ENCODE measurements at regions not wholly inside any gene's neighbourhood (a gene's known extent, or its start where the extent isn't known, plus 50 kb on each side); places are given as distances from the start of the nearest gene placed in this dataset.
"Not testable (repeated sequence)": the region's sequence is repeated elsewhere in the genome, so short reads cannot be mapped to it uniquely, and the experiment has no call there.

GRCh38 chr20:47950124-47950912, 165.0 kb upstream of the SULF2 start:
- no peak for DNase-seq

GRCh38 chr20:47949230-47949629, 163.9 kb upstream of the SULF2 start:
- no peak for DNase-seq

GRCh38 chr20:47944682-47945081, 159.4 kb upstream of the SULF2 start:
- no peak for DNase-seq

GRCh38 chr20:47941869-47942268, 156.6 kb upstream of the SULF2 start:
- no peak for DNase-seq

GRCh38 chr20:47940101-47940813, 155.0 kb upstream of the SULF2 start:
- no peak for DNase-seq

GRCh38 chr20:47936612-47937011, 151.3 kb upstream of the SULF2 start:
- no peak for DNase-seq

- DNase-seq, result no peak
These were observed 149.5 kb upstream of the SULF2 start for GRCh38 chr20:47934761-47935160.

GRCh38 chr20:47931443-47931842, 146.2 kb upstream of the SULF2 start:
- DNase-seq, result no peak

GRCh38 chr20:47931002-47931401, 145.7 kb upstream of the SULF2 start:
- no peak for DNase-seq

GRCh38 chr20:47929368-47930115, 144.3 kb upstream of the SULF2 start:
- DNase-seq, result peak; percentile 77 to 93

GRCh38 chr20:47927944-47928343, 142.7 kb upstream of the SULF2 start:
- no peak for DNase-seq

GRCh38 chr20:47927385-47927851, 142.1 kb upstream of the SULF2 start:
- no peak for DNase-seq

- DNase-seq, result no peak
These were observed 141.4 kb upstream of the SULF2 start for GRCh38 chr20:47926731-47927130.

GRCh38 chr20:47925593-47925992, 140.3 kb upstream of the SULF2 start:
- DNase-seq, result no peak

GRCh38 chr20:47922269-47922668, 137.0 kb upstream of the SULF2 start:
- DNase-seq, result no peak

- DNase-seq, result not testable (repeated sequence)
These were observed 136.5 kb upstream of the SULF2 start for GRCh38 chr20:47921829-47922228.

GRCh38 chr20:47921408-47921807, 136.1 kb upstream of the SULF2 start:
- no peak for DNase-seq

GRCh38 chr20:47917549-47918070, 132.3 kb upstream of the SULF2 start:
- DNase-seq, result no peak

GRCh38 chr20:47915495-47915894, 130.2 kb upstream of the SULF2 start:
- no peak for DNase-seq

- no peak for DNase-seq
These were observed 129.5 kb upstream of the SULF2 start for GRCh38 chr20:47914792-47915191.

GRCh38 chr20:47912786-47913501, 127.7 kb upstream of the SULF2 start:
- not testable (repeated sequence) for DNase-seq

- not testable (repeated sequence) for DNase-seq
These were observed 126.9 kb upstream of the SULF2 start for GRCh38 chr20:47912165-47912564.

Measured in NCI-H524 (cell line).